Endodermal cell (in vitro differentiated cells): ENCODE measurements at regions not wholly inside any gene's neighbourhood (a gene's known extent, or its start where the extent isn't known, plus 50 kb on each side); places are given as distances from the start of the nearest gene placed in this dataset.
"Not testable (repeated sequence)": the region's sequence is repeated elsewhere in the genome, so short reads cannot be mapped to it uniquely, and the experiment has no call there.

ENCODE experiments used
- DNase-seq: peaks from one replicate; pipeline ENCODE4 v3.0.0-alpha.2; 2017
- H3K27ac ChIP-seq: 2 replicates; pipeline ENCODE4 v1.5.1; 2013; ENCODE audit warnings: mild to moderate bottlenecking, low read depth, low read length, moderate library complexity
- H3K27me3 ChIP-seq: 2 replicates; pipeline ENCODE4 v1.6.1; 2013; ENCODE audit warnings: mild to moderate bottlenecking, low read length, moderate library complexity; ENCODE audit not compliant: insufficient read depth, control insufficient read depth, poor library complexity, severe bottlenecking
- H3K36me3 ChIP-seq: 2 replicates; pipeline ENCODE4 v1.7.0; 2013; ENCODE audit warnings: mild to moderate bottlenecking, low read length, moderate library complexity; ENCODE audit not compliant: control insufficient read depth, insufficient read depth
- H3K4me1 ChIP-seq: one replicate; pipeline ENCODE4 v1.7.0; 2013; ENCODE audit warnings: low read length; ENCODE audit not compliant: control insufficient read depth, insufficient read depth
- H3K4me3 ChIP-seq: 2 replicates; pipeline ENCODE4 v1.5.1; 2013; ENCODE audit warnings: mild to moderate bottlenecking, low read length, moderate library complexity
- H3K9ac ChIP-seq: 2 replicates; pipeline ENCODE4 v1.6.1; 2013; ENCODE audit warnings: mild to moderate bottlenecking, low read length, moderate library complexity; ENCODE audit not compliant: poor library complexity, severe bottlenecking; ENCODE audit errors: extremely low read depth
- H3K9me3 ChIP-seq: 2 replicates; pipeline ENCODE4 v1.6.1; 2013; ENCODE audit warnings: mild to moderate bottlenecking, low read length, moderate library complexity; ENCODE audit not compliant: control insufficient read depth
- H3K27ac Mint-ChIP-seq: 2 replicates; pipeline ENCODE4 v1.8.0; 2020; ENCODE audit warnings: mixed read lengths
- H3K27me3 Mint-ChIP-seq: 2 replicates; pipeline ENCODE4 v1.8.0; 2021; ENCODE audit warnings: mild to moderate bottlenecking, mixed read lengths; ENCODE audit not compliant: insufficient read depth
- H3K36me3 Mint-ChIP-seq: 2 replicates; pipeline ENCODE4 v1.8.0; 2020; ENCODE audit warnings: low read depth, mixed read lengths
- H3K4me1 Mint-ChIP-seq: 2 replicates; pipeline ENCODE4 v1.8.0; 2020; ENCODE audit warnings: mixed read lengths
- H3K4me3 Mint-ChIP-seq: 2 replicates; pipeline ENCODE4 v1.8.0; 2020; ENCODE audit warnings: mild to moderate bottlenecking, moderate library complexity, mixed read lengths
- H3K9me3 Mint-ChIP-seq: 2 replicates; pipeline ENCODE4 v1.8.0; 2020; ENCODE audit warnings: mild to moderate bottlenecking, mixed read lengths
- CTCF ChIP-seq: fragments of 200-600 bp; sonication (generic); conservative IDR thresholded peaks from 2 replicates; pipeline ENCODE4 v1.5.0; 2021; ENCODE audit warnings: antibody characterized with exemption, mild to moderate bottlenecking
- WGBS, 2 experiments: methylation state at CpG; one replicate each; pipeline versions ENCODE4 v1.1.5 to v1.1.7; 2013; ENCODE audit warnings: missing lambda C conversion rate in 2 of 2, mixed read lengths in 1 of 2; ENCODE audit not compliant: insufficient coverage in 1 of 2, insufficient read length in 1 of 2; 5-methylcytosine and 5-hydroxymethylcytosine counted together

GRCh38 chr7:57772126-57772924 lies 322.3 kb downstream of the ZNF716 start:
- no peak overlapping the region for H3K27ac Mint-ChIP-seq
- H3K9me3 Mint-ChIP-seq, result peaks cover 97% of the 10 kb centered on the region
- peaks cover 38% of the 10 kb centered on the region for H3K9me3 ChIP-seq
- H3K27me3 Mint-ChIP-seq, result peaks cover 2% of the 10 kb centered on the region
- H3K4me3 Mint-ChIP-seq, result no peak overlapping the region
- H3K9ac ChIP-seq, result no peak overlapping the region
- TF ChIP-seq CTCF, result no peak
- DNase-seq, result no peak
- H3K27ac ChIP-seq, result no peak overlapping the region
- no peaks in the 10 kb centered on the region for H3K36me3 ChIP-seq
- WGBS, 2 experiments, result 88% methylated on average over 23 to 39 of the region's 42 CpGs
- H3K27me3 ChIP-seq, result no peaks in the 10 kb centered on the region
- H3K4me3 ChIP-seq, result no peak overlapping the region
- no peaks in the 10 kb centered on the region for H3K4me1 Mint-ChIP-seq
- H3K4me1 ChIP-seq, result no peaks in the 10 kb centered on the region
- H3K36me3 Mint-ChIP-seq, result peaks cover 4% of the 10 kb centered on the region

- no peak for TF ChIP-seq CTCF
- H3K4me1 Mint-ChIP-seq, result no peaks in the 10 kb centered on the region
- Histone ChIP-seq H3K9ac (no peak overlapping the region), H3K27me3 (no peaks in the 10 kb centered on the region), H3K27ac (no peak overlapping the region), H3K9me3 (peaks cover 46% of the 10 kb centered on the region), H3K4me3 (no peak overlapping the region), H3K36me3 (no peaks in the 10 kb centered on the region), H3K4me1 (no peaks in the 10 kb centered on the region)
- peaks cover 99% of the 10 kb centered on the region for H3K9me3 Mint-ChIP-seq
- 85% methylated on average over 13 of the region's 13 CpGs; no CpG with 5 or more reads in 1 of the 2 experiments for WGBS, 2 experiments
- H3K4me3 Mint-ChIP-seq, result no peak overlapping the region
- peaks cover 2% of the 10 kb centered on the region for H3K27me3 Mint-ChIP-seq
- H3K36me3 Mint-ChIP-seq, result peaks cover 4% of the 10 kb centered on the region
- H3K27ac Mint-ChIP-seq, result no peak overlapping the region
- DNase-seq, result no peak
Measured at GRCh38 chr7:57774300-57774699, 324.3 kb downstream of the ZNF716 start.

GRCh38 chr7:57775396-57776088 lies 325.6 kb downstream of the ZNF716 start:
- H3K4me1 Mint-ChIP-seq, result no peaks in the 10 kb centered on the region
- H3K27me3 Mint-ChIP-seq, result peaks cover 2% of the 10 kb centered on the region
- H3K9me3 Mint-ChIP-seq, result peaks cover 98% of the 10 kb centered on the region
- peaks cover 4% of the 10 kb centered on the region for H3K36me3 Mint-ChIP-seq
- H3K27ac ChIP-seq, result no peak overlapping the region
- H3K36me3 ChIP-seq, result no peaks in the 10 kb centered on the region
- no peak overlapping the region for H3K4me3 Mint-ChIP-seq
- 77 to 79% methylated on average over 9 to 17 of the region's 17 CpGs for WGBS, 2 experiments
- H3K4me1 ChIP-seq, result no peaks in the 10 kb centered on the region
- peaks cover 52% of the 10 kb centered on the region for H3K9me3 ChIP-seq
- no peak overlapping the region for H3K4me3 ChIP-seq
- DNase-seq, result no peak
- no peak for TF ChIP-seq CTCF
- no peak overlapping the region for H3K27ac Mint-ChIP-seq
- no peak overlapping the region for H3K9ac ChIP-seq
- H3K27me3 ChIP-seq, result no peaks in the 10 kb centered on the region

- not testable (repeated sequence) for H3K4me1 Mint-ChIP-seq, H3K4me1 ChIP-seq, H3K4me3 ChIP-seq, H3K27me3 Mint-ChIP-seq, H3K27me3 ChIP-seq, H3K36me3 Mint-ChIP-seq, H3K27ac ChIP-seq, H3K9ac ChIP-seq, H3K27ac Mint-ChIP-seq, DNase-seq, H3K4me3 Mint-ChIP-seq, H3K36me3 ChIP-seq
- peaks cover 52% of the 10 kb centered on the region for H3K9me3 ChIP-seq
- 92 to 93% methylated on average over 20 to 36 of the region's 36 CpGs for WGBS, 2 experiments
- H3K9me3 Mint-ChIP-seq, result peaks cover 96% of the 10 kb centered on the region
Measured at GRCh38 chr7:57776136-57776856, 326.3 kb downstream of the ZNF716 start.
